Right ventricle myocardium inferior (tissue), 1 donor: ENCODE measurements at regions not wholly inside any gene's neighbourhood (a gene's known extent, or its start where the extent isn't known, plus 50 kb on each side); places are given as distances from the start of the nearest gene placed in this dataset.

Experiments used
- ATAC-seq: fragments of 200-7000 bp; cut with Tn5 transposase; one replicate; pipeline ENCODE4 v1.9.1; 2020; ENCODE audit warnings: mild to moderate bottlenecking, moderate library complexity
- DNase-seq: peaks from one replicate; pipeline ENCODE4 v3.0.0; 2021; ENCODE audit errors: missing footprints
- intact Hi-C: fragments of 100-400 bp; cut with DNase I; formaldehyde crosslinking; loops from one replicate; pipeline ENCODE4 v1.11.0; 2022
- donor health status: DM: no; HTN: yes; CAD: no; lungs with severe emphysema.

DNA sequence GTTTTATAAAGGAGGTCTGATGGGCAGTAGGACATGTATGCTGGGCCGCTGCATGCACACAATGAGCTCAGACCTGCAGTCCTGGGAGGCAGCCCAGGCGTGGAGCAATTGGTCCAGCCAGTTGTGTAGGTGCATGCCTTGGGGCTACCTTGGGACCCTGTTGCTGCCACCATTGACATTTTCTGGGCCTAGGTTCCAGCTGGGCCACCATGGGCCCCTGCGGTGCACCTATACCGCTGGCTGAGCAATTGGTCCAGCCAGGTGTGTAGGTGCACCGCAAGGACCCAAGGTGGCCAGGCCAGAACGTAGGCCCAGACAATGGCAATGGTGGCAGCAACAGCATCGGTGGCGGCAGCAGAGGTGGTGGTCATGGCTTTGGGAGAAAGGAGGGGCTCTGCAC is 143.9 kb downstream of the PXDC1 start:
- ATAC-seq: no peak
- no peak for DNase-seq
- intact Hi-C loops: no loop called here

DNA sequence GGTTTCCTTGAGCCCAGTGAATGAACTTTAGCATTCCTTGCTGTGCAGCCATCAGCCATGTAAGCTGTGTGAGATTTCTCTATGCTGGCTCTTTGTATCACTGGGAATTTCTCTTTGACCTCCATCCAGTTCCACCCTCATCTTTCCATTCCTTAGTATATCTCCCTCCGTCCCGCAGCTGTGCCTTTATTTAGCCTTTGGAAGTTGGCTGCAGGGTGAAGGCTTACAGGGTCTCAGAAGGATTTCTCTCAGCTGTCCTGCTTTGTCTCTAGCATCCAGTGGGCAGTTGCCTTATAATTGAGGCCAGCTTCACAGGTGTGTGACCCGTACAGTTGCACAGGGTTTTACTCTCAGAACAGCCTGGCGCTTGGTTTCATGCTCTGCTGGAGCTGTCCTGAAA is 144.3 kb downstream of the PXDC1 start:
- intact Hi-C loops: no loop called here
- DNase-seq (no peak), ATAC-seq (no peak)

DNA sequence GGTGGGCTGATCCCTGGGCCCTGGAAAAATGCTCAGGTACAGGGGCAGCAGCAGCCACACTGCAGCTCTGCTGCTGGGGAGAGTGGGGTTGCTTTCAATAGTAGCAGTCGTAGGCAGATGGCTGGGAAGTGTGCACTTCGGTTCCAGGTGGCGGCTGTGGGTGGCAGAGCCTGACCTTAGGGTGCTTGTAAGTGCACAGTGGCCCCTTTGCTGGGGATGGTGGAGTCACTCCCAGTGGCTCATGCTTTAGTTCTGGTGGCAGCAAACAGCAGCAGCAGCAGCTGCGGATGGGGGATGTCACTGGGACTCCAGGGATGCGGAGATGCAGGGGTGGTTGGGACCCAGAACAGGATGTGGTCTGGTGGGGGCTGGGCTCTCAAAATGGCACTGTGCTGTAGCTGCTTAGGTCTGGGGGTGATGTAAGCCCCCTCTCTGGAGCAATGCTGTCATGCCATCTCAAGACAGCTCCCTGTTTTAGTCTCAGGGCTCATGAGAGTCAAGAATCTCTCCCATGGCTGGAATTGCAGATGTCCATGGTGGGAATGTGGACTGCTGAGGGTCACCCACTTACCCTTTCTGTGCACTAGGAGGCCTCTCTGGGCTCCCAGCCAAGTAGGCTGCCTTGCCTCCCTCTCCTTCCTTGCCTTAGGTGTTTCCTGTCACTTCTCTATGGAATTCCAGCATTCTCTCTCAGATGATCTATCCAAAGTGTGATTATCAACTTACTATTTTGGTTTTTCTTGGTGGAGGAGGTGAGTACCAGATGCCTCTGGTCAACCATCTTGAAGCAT is 146.7 kb upstream of the SLC22A23 start:
- DNase-seq (no peak), ATAC-seq (no peak)
- intact Hi-C loops: no loop called here

DNA sequence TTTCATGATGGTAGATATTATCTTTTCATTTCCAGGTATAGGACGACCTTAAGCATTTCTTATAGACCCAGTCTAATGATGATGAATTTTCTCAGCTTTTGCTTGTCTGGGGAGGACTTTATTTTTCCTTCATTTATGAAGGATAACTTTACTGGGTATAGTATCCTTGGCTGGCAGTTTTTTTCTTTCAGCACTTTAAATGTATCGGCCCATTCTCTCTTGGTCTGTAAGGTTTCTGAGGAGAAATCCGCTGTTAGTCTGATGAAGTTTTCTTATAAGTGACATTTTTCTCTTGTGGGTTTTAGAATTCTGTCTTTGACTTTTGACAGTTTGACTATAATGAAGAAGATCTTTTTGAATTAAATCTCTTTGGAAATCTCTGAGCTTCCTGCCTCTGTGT is 144.7 kb upstream of the SLC22A23 start:
- DNase-seq: no peak
- intact Hi-C loops: no loop called here

GRCh38 chr6:3597500-3598064 is 140.7 kb upstream of the SLC22A23 start:
- intact Hi-C loops: no loop called here
- DNase-seq: no peak
- no peak for ATAC-seq

More for the DNA sequence above, 144.7 kb upstream of the SLC22A23 start:
- no peak for ATAC-seq

DNA sequence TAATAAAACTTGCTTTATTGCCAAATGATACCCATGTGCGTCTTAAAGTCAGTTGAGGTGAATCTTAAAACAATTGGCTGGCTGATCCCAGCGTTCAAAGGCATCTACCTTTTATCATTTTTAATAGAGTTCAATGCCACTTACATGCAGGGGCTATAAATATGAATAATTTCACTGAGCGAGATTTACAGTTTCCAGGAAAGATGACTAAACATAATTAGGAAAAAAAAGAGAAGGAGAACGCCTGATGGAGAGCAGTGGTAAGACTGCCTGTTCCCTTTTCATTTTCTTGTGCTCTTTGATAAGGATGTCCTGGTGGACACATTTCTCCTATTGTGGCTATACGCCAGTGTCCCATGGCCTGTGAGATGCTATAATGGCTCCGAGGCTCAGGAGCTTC is 139.9 kb upstream of the SLC22A23 start:
- no peak for ATAC-seq
- DNase-seq: no peak
- intact Hi-C loops: no loop called here

- DNase-seq (no peak), ATAC-seq (no peak)
- intact Hi-C loops: no loop called here
These were observed 137.4 kb upstream of the SLC22A23 start for GRCh38 chr6:3594201-3594600.

- no peak for ATAC-seq
- intact Hi-C loops: no loop called here
- no peak for DNase-seq
These were observed 136.3 kb upstream of the SLC22A23 start for GRCh38 chr6:3593161-3593560.

DNA sequence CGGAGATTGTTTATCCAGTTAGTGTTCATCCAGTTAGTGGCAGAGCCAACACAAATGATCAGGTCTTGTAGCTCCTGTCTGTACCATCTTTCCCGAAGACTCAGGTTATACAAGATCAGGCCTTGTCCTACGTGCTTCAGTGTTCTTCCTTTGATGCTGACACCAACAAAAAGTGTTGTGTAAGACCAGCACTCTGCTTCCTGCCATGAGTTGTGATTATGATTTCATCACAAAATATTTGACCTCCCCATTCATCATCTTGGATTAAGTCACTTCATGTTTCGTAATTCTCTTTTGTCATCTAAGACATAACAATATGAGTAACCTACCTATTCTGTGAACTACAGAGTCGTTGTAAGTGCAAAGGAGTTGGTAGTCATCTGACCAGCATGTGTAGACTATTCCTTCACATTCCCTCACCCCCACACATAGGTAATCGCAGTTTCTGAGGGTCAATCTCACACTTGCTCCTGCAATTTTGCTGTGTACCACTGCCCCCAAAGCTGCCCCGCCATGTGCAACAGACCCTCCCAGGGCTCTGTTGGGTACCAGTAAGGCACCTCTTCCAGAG is 135.6 kb upstream of the SLC22A23 start:
- ATAC-seq: no peak
- intact Hi-C loops: no loop called here
- no peak for DNase-seq

DNA sequence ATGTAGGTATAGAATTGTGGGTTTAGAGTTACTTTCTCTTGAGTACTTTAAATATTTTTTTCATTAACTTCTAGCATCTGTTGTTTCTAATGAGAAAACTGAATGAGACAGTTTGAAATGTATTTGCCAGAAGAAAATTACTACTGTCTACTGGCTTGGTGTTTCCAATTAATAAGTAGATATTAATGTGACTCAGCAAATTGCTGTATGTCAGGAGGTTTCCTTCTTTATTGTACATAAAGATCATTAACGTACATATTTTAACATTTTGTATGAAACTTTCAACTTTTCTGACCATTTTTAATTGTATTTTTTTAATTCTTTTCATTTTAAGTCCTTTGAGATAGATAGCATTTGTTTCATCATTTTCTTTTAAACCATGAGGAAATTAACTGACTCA is 135.1 kb upstream of the SLC22A23 start:
- no peak for DNase-seq
- intact Hi-C loops: no loop called here
- ATAC-seq: no peak

DNA sequence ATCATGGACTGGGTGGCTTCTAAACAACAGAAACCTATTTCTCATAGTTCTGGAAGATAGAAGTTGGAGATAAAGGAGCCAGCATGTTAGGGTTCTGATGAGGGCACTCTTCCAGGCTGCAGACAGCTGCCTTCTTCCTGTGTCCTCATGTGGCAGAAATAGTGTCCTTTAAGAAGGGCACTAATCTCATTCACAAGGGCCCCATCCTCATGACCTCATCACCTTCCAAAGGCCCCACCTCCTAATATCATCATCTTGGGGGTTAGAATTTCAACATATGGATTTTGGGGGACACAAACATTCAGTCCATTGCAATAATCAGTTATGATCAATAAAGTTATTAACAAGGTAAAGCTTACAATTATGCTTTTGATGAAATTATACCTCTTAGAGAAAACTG is 130.8 kb upstream of the SLC22A23 start:
- intact Hi-C loops: no loop called here

GRCh38 chr6:3585320-3585935 is 128.6 kb upstream of the SLC22A23 start:
- intact Hi-C loops: no loop called here
- ATAC-seq: no peak

More for the DNA sequence above, 130.8 kb upstream of the SLC22A23 start:
- no peak for DNase-seq
- ATAC-seq: no peak

DNA sequence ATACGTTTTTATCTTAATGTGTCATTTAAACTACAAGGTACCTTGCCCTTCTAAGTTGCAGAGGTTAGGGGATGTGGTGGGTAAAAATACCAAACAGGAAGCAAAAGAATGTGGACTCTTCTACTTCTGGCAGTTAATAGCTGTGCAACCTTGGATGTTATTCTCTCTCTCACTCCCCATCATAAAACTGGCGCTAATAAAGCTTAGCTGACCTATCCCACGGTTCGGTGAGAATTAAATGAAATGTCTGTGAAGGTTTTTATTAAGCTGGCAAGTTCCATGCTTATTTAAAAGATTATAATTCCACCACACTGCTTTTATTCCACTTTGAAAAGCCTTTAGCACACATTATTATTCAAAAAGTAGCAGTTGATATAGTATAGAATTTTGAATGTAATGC is 127.8 kb upstream of the SLC22A23 start:
- DNase-seq: no peak
- intact Hi-C loops: no loop called here

More at GRCh38 chr6:3585320-3585935, 128.6 kb upstream of the SLC22A23 start:
- DNase-seq: no peak

DNA sequence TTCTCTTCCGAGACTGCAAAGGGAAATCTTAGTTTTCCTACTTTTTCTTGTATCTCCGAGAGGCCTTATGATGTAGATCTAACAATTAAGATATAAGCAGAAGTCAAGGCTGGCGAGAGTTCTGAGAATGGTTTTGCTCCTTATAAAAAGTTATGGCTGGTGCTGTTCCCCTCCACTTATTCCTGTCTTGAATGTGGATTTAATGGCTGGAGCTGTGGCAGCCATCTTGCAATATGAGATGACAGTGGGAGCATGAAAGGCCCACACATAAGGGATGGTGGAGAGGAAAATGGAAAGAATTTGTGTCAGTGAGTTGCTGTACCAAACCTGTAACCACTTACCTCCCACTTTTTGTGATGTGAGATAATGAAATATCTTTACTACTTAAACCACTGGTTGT is 124.6 kb upstream of the SLC22A23 start:
- DNase-seq (no peak), ATAC-seq (no peak)
- intact Hi-C loops: no loop called here

More for the DNA sequence above, 127.8 kb upstream of the SLC22A23 start:
- ATAC-seq: no peak

GRCh38 chr6:3579652-3580175 is 122.9 kb upstream of the SLC22A23 start:
- DNase-seq: no peak
- ATAC-seq: no peak
- intact Hi-C loops: no loop called here

- DNase-seq (no peak), ATAC-seq (no peak)
- intact Hi-C loops: no loop called here
These were observed 122.1 kb upstream of the SLC22A23 start for GRCh38 chr6:3578981-3579380.

DNA sequence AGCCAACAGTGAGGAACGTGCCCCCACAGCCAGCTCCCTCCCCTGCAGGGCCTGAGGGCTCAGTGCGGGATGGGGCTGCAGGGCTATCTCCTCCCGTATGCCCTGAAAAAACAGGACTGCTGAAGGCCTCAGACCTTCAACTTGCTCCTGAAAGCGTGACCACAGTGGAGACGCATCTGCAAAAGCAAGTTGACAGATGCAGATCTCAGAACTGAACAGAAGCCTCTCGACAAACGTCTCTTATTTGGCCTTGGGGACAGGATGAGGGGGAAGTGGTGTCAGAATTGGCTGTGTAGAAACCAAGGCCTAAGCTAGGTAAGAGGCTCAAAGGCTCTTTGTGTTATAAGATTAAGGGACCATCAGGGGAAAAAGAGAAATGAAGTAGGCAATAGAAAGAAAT is 120.7 kb upstream of the SLC22A23 start:
- no peak for DNase-seq
- no peak for ATAC-seq
- intact Hi-C loops: no loop called here

DNA sequence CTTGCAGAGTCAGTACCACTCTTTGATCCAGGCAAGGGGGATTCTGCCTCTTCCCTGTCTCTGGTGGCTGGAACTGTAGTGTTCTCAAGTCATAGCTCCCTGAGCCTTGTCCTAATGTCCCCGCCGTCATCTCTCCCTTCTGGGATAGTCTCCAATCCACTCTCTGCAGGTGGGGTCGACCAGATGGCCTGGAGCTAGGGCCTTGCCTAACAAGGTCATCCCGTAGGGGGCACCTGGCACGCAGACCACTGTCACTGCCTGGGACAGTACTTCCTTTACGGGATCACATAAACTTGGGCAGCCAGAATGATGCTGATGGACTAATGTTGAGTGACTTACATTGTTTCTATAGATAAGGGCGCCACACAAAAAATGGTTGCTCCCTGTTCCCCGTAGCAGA is 118.9 kb upstream of the SLC22A23 start:
- intact Hi-C loops: no loop called here
- no peak for ATAC-seq
- DNase-seq: no peak

GRCh38 chr6:3575166-3575565 is 118.3 kb upstream of the SLC22A23 start:
- no peak for ATAC-seq
- DNase-seq: no peak
- intact Hi-C loops: no loop called here

DNA sequence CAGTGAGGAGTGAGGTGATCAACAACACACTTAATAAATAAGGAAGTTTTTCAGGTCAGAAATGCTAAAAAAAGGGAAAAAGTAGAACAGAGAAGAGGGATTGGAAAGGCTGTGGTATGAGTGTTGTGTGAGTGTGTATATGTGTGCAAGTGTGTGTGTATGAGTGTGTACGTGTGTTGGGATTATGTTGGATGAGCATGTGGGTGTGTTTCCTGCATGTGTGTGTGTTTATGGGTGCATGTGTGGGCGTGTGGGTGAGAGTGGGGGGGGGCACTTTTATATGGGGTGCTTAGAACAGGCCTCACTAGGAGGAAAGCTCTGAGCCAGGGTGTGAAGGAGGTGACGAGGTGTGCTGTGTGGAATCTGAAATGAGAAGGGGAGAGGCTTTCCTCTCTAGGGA is 116.8 kb upstream of the SLC22A23 start:
- intact Hi-C loops: no loop called here
- ATAC-seq (no peak), DNase-seq (no peak)
